Brain microvascular endothelial cell (primary cell): ENCODE measurements at regions not wholly inside any gene's neighbourhood (a gene's known extent, or its start where the extent isn't known, plus 50 kb on each side); places are given as distances from the start of the nearest gene placed in this dataset.

Source experiments
- DNase-seq: peaks from one replicate; pipeline ENCODE4 v3.0.0-alpha.2; 2020
- H3K27ac ChIP-seq: fragments of 250-450 bp; sonication (Bioruptor Pico); 2 replicates; pipeline ENCODE4 v1.5.1; 2020; ENCODE audit warnings: mild to moderate bottlenecking, moderate library complexity
- H3K27me3 ChIP-seq: fragments of 250-450 bp; sonication (Bioruptor Pico); replicated peaks from 2 replicates; pipeline ENCODE4 v1.5.1; 2020; ENCODE audit warnings: mild to moderate bottlenecking
- H3K36me3 ChIP-seq: fragments of 250-450 bp; sonication (Bioruptor Pico); replicated peaks from 2 replicates; pipeline ENCODE4 v1.5.1; 2020; ENCODE audit warnings: mild to moderate bottlenecking
- H3K4me3 ChIP-seq: 2 replicates; pipeline ENCODE4 v1.5.1; 2011; ENCODE audit warnings: low read depth, mild to moderate bottlenecking, control low read depth, low read length, moderate library complexity
- CTCF ChIP-seq: IDR thresholded peaks from 2 replicates; pipeline ENCODE4 v1.5.1; 2011; ENCODE audit warnings: low read depth, mild to moderate bottlenecking, moderate library complexity, low read length, control low read depth, inconsistent platforms; ENCODE audit errors: missing control alignments
- in situ Hi-C: cut with HindIII; loops from 2 replicates; pipeline ENCODE4 v1.10.0; 2017; ENCODE audit warnings: low sequenced_read_pairs, low pct_ligation_motif_present

GRCh38 chr14:65210118-65210821, 108.0 kb upstream of the MAX start:
- TF ChIP-seq CTCF = no peak
- DNase-seq = peak; percentile 47
- H3K27ac ChIP-seq = peak overlapping the region; percentile 75

GRCh38 chr14:65210822-65211182, 108.5 kb upstream of the MAX start:
- Histone ChIP-seq H3K36me3 (no peaks in the 10 kb centered on the region), H3K27me3 (no peaks in the 10 kb centered on the region), H3K27ac (peak overlapping the region; percentile 75), H3K4me3 (no peak overlapping the region)
- TF ChIP-seq CTCF = no peak
- no peak for DNase-seq
- in situ Hi-C loops = no loop called here

More at GRCh38 chr14:65210118-65210821, 108.0 kb upstream of the MAX start:
- no peaks in the 10 kb centered on the region for H3K36me3 ChIP-seq
- H3K4me3 ChIP-seq = no peak overlapping the region
- in situ Hi-C loops = no loop called here
- no peaks in the 10 kb centered on the region for H3K27me3 ChIP-seq

GRCh38 chr14:65211341-65211987, 109.1 kb upstream of the MAX start:
- Histone ChIP-seq H3K36me3 (no peaks in the 10 kb centered on the region), H3K4me3 (no peak overlapping the region), H3K27me3 (no peaks in the 10 kb centered on the region), H3K27ac (peak overlapping the region; percentile 75)
- in situ Hi-C loops = no loop called here
- TF ChIP-seq CTCF = no peak
- peak; percentile 61 for DNase-seq

GRCh38 chr14:65213316-65213715, 111.0 kb upstream of the MAX start:
- in situ Hi-C loops = no loop called here
- no peaks in the 10 kb centered on the region for H3K36me3 ChIP-seq
- TF ChIP-seq CTCF = no peak
- H3K4me3 ChIP-seq = no peak overlapping the region
- no peak for DNase-seq
- H3K27ac ChIP-seq = no peak overlapping the region
- no peaks in the 10 kb centered on the region for H3K27me3 ChIP-seq

- no peaks in the 10 kb centered on the region for H3K27me3 ChIP-seq
- no peak for TF ChIP-seq CTCF
- H3K36me3 ChIP-seq = no peaks in the 10 kb centered on the region
- no peak for DNase-seq
- H3K4me3 ChIP-seq = no peak overlapping the region
- in situ Hi-C loops = no loop called here
- no peak overlapping the region for H3K27ac ChIP-seq
Observed at GRCh38 chr14:65214741-65215140, 112.4 kb upstream of the MAX start.

- TF ChIP-seq CTCF = no peak
- DNase-seq = no peak
- no peak overlapping the region for H3K27ac ChIP-seq
- in situ Hi-C loops = no loop called here
- no peaks in the 10 kb centered on the region for H3K27me3 ChIP-seq
- no peaks in the 10 kb centered on the region for H3K36me3 ChIP-seq
- H3K4me3 ChIP-seq = no peak overlapping the region
Observed at GRCh38 chr14:65219353-65219752, 117.0 kb upstream of the MAX start.
